ENCODE measurements at regions not wholly inside any gene's neighbourhood (a gene's known extent, or its start where the extent isn't known, plus 50 kb on each side); places are given as distances from the start of the nearest gene placed in this dataset.

- TF ChIP-seq CHD7 (IDR thresholded peaks at IDR 0.05; ENCODE audit: insufficient replicate concordance, low read length) = no peak
- no peak for TF ChIP-seq GTF2F1 (IDR thresholded peaks at IDR 0.05; ENCODE audit: borderline replicate concordance, low read depth, low read length)
- TF ChIP-seq MAX (IDR thresholded peaks at IDR 0.05) = no peak
- TF ChIP-seq POLR2AphosphoS5 (IDR thresholded peaks at IDR 0.05; ENCODE audit: low read depth, low read length) = no peak
- no peak for TF ChIP-seq EGR1 (IDR thresholded peaks at IDR 0.05; ENCODE audit: borderline replicate concordance, low read depth, low read length)
- no peak for TF ChIP-seq KDM1A (IDR thresholded peaks at IDR 0.05; ENCODE audit: borderline replicate concordance, low read length)
- no peak for TF ChIP-seq YY1 (IDR thresholded peaks at IDR 0.05; ENCODE audit: low read depth, low read length)
- no peak for TF ChIP-seq SUZ12 (IDR thresholded peaks at IDR 0.05; ENCODE audit: low read length)
- TF ChIP-seq HDAC6 (IDR thresholded peaks at IDR 0.05; ENCODE audit: low read depth, low read length) = no peak
- TF ChIP-seq JUND (IDR thresholded peaks at IDR 0.05; ENCODE audit: low read length) = no peak
- TF ChIP-seq SP1 (IDR thresholded peaks at IDR 0.05; ENCODE audit: low read depth, low read length) = no peak
- no peak for TF ChIP-seq NRF1 (IDR thresholded peaks at IDR 0.05; ENCODE audit: low read depth, low read length)
Observed at GRCh38 chr2:121955872-121956271, 200.4 kb downstream of the TSN start (continued).
